ENCODE measurements at regions not wholly inside any gene's neighbourhood (a gene's known extent, or its start where the extent isn't known, plus 50 kb on each side); places are given as distances from the start of the nearest gene placed in this dataset.

- no peaks in the 10 kb centered on the region for H3K27me3 ChIP-seq (ENCODE audit: insufficient read depth, poor library complexity, severe bottlenecking)
- DNase-seq (ENCODE audit: low read depth in 1 of 2, low spot score in 1 of 2): no peak
- no peak for TF ChIP-seq POLR2AphosphoS5 (IDR thresholded peaks at IDR 0.05; ENCODE audit: low read depth)
- no peak for TF ChIP-seq CTCF (IDR thresholded peaks at IDR 0.05; ENCODE audit: insufficient read depth, low read length)
- TF ChIP-seq REST (IDR thresholded peaks at IDR 0.05; ENCODE audit: insufficient replicate concordance, low read depth): no peak
- no peak for TF ChIP-seq GABPA (IDR thresholded peaks at IDR 0.05; ENCODE audit: low read depth)
- no peak for TF ChIP-seq SPI1 (IDR thresholded peaks at IDR 0.05; ENCODE audit: borderline replicate concordance, low read depth)
- H3K4me3 ChIP-seq (replicated peaks; ENCODE audit: insufficient read depth, low read length): no peak overlapping the region
- H3K27ac ChIP-seq (replicated peaks): no peak overlapping the region
These were observed 70.1 kb upstream of the LRRC7 start for GRCh38 chr1:69497441-69498221.

- no peak for TF ChIP-seq POLR2AphosphoS5 (IDR thresholded peaks at IDR 0.05; ENCODE audit: low read depth)
- no peak for TF ChIP-seq GABPA (IDR thresholded peaks at IDR 0.05; ENCODE audit: low read depth)
- no peak for TF ChIP-seq CTCF (IDR thresholded peaks at IDR 0.05; ENCODE audit: insufficient read depth, low read length)
- no peak for TF ChIP-seq SPI1 (IDR thresholded peaks at IDR 0.05; ENCODE audit: borderline replicate concordance, low read depth)
- TF ChIP-seq REST (IDR thresholded peaks at IDR 0.05; ENCODE audit: insufficient replicate concordance, low read depth): no peak
- no peak overlapping the region for H3K27ac ChIP-seq (replicated peaks)
- DNase-seq (ENCODE audit: low read depth in 1 of 2, low spot score in 1 of 2): no peak
- H3K4me3 ChIP-seq (replicated peaks; ENCODE audit: insufficient read depth, low read length): no peak overlapping the region
- no peaks in the 10 kb centered on the region for H3K27me3 ChIP-seq (ENCODE audit: insufficient read depth, poor library complexity, severe bottlenecking)
These were observed 69.0 kb upstream of the LRRC7 start for GRCh38 chr1:69498711-69499110.

- no peaks in the 10 kb centered on the region for H3K27me3 ChIP-seq (ENCODE audit: insufficient read depth, poor library complexity, severe bottlenecking)
- no peak overlapping the region for H3K4me3 ChIP-seq (replicated peaks; ENCODE audit: insufficient read depth, low read length)
- TF ChIP-seq REST (IDR thresholded peaks at IDR 0.05; ENCODE audit: insufficient replicate concordance, low read depth) (no peak), CTCF (IDR thresholded peaks at IDR 0.05; ENCODE audit: insufficient read depth, low read length) (no peak), SPI1 (IDR thresholded peaks at IDR 0.05; ENCODE audit: borderline replicate concordance, low read depth) (no peak; the same call in 1 of the 2 replicates), POLR2AphosphoS5 (IDR thresholded peaks at IDR 0.05; ENCODE audit: low read depth) (no peak), GABPA (IDR thresholded peaks at IDR 0.05; ENCODE audit: low read depth) (no peak)
- H3K27ac ChIP-seq (replicated peaks): no peak overlapping the region
- no peak for DNase-seq (ENCODE audit: low read depth in 1 of 2, low spot score in 1 of 2)
These were observed 68.4 kb upstream of the LRRC7 start for GRCh38 chr1:69499203-69499803.

Data from HL-60 (cell line).